ENCODE measurements at regions not wholly inside any gene's neighbourhood (a gene's known extent, or its start where the extent isn't known, plus 50 kb on each side); places are given as distances from the start of the nearest gene placed in this dataset.

DNA sequence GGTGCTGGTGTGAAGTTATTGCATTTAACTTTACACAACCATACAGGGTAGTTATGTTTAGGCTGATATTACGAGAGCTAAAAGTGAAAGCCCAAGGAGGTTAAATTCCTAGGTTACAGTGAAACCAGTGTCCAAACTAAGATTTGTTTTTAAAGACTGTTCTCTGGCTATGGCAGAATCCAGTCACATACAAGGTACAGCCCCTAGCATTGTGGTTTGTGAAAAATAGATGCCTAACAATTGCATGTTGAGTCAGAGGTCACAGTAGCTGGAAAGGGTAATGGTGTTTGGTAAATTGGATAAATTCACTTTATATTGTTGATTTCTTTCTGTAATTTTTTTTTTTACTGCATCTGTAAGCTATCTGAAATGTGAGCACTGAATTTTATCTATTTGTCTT lies 614.6 kb upstream of the TBL1XR1 start:
- Histone ChIP-seq H3K9ac (ENCODE audit: low read depth in 1 of 2, low read length in 2 of 2) (no peak overlapping the region), H3K4me1 (ENCODE audit: control insufficient read depth in 4 of 4, insufficient read depth in 4 of 4, low read length in 3 of 4) (peaks cover 0 to 10% (median 4%) of the 10 kb centered on the region in 4 donors), H3K4me3 (ENCODE audit: low read depth in 1 of 3, low read length in 3 of 3) (no peak overlapping the region), H3K9me3 (ENCODE audit: control insufficient read depth in 4 of 4, low read length in 3 of 4) (no peaks in the 10 kb centered on the region), H3K36me3 (ENCODE audit: control insufficient read depth in 4 of 4, insufficient read depth in 3 of 4, low read depth in 1 of 4, low read length in 3 of 4) (no peaks in the 10 kb centered on the region), H3K27ac (ENCODE audit: low read depth in 1 of 2, low read length in 2 of 2) (no peak overlapping the region), H3K27me3 (ENCODE audit: control insufficient read depth in 4 of 4, insufficient read depth in 4 of 4, low read length in 3 of 4) (no peaks in the 10 kb centered on the region)
- WGBS, result 95% methylated on average over 1 of the region's 1 CpG
- DNase-seq (ENCODE audit: low spot score), result no peak
- TF ChIP-seq RAD21 (IDR thresholded peaks at IDR 0.05), result no peak
- TF ChIP-seq, protein P1, sequence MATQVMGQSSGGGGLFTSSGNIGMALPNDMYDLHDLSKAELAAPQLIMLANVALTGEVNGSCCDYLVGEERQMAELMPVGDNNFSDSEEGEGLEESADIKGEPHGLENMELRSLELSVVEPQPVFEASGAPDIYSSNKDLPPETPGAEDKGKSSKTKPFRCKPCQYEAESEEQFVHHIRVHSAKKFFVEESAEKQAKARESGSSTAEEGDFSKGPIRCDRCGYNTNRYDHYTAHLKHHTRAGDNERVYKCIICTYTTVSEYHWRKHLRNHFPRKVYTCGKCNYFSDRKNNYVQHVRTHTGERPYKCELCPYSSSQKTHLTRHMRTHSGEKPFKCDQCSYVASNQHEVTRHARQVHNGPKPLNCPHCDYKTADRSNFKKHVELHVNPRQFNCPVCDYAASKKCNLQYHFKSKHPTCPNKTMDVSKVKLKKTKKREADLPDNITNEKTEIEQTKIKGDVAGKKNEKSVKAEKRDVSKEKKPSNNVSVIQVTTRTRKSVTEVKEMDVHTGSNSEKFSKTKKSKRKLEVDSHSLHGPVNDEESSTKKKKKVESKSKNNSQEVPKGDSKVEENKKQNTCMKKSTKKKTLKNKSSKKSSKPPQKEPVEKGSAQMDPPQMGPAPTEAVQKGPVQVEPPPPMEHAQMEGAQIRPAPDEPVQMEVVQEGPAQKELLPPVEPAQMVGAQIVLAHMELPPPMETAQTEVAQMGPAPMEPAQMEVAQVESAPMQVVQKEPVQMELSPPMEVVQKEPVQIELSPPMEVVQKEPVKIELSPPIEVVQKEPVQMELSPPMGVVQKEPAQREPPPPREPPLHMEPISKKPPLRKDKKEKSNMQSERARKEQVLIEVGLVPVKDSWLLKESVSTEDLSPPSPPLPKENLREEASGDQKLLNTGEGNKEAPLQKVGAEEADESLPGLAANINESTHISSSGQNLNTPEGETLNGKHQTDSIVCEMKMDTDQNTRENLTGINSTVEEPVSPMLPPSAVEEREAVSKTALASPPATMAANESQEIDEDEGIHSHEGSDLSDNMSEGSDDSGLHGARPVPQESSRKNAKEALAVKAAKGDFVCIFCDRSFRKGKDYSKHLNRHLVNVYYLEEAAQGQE (IDR thresholded peaks at IDR 0.05), result no peak
- no peak for TF ChIP-seq JUND (IDR thresholded peaks at IDR 0.05)
- no peak for TF ChIP-seq FOXA1 (IDR thresholded peaks at IDR 0.05)
- TF ChIP-seq, protein P2, sequence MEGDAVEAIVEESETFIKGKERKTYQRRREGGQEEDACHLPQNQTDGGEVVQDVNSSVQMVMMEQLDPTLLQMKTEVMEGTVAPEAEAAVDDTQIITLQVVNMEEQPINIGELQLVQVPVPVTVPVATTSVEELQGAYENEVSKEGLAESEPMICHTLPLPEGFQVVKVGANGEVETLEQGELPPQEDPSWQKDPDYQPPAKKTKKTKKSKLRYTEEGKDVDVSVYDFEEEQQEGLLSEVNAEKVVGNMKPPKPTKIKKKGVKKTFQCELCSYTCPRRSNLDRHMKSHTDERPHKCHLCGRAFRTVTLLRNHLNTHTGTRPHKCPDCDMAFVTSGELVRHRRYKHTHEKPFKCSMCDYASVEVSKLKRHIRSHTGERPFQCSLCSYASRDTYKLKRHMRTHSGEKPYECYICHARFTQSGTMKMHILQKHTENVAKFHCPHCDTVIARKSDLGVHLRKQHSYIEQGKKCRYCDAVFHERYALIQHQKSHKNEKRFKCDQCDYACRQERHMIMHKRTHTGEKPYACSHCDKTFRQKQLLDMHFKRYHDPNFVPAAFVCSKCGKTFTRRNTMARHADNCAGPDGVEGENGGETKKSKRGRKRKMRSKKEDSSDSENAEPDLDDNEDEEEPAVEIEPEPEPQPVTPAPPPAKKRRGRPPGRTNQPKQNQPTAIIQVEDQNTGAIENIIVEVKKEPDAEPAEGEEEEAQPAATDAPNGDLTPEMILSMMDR (IDR thresholded peaks at IDR 0.05; ENCODE audit: low read depth, low read length, missing input control), result no peak
- TF ChIP-seq NR2F2 (IDR thresholded peaks at IDR 0.05), result no peak
- no peak for TF ChIP-seq HNF4G (IDR thresholded peaks at IDR 0.05)
- no peak for TF ChIP-seq TAF1 (conservative IDR thresholded peaks at IDR 0.05)
- no peak for TF ChIP-seq HNF4A (conservative IDR thresholded peaks at IDR 0.05)
- no peak for TF ChIP-seq GABPA (IDR thresholded peaks at IDR 0.05 in 1 of 2, conservative IDR thresholded peaks at IDR 0.05 in 1 of 2)
- no peak for TF ChIP-seq YY1 (IDR thresholded peaks at IDR 0.05)
- no peak for TF ChIP-seq EGR1 (IDR thresholded peaks at IDR 0.05; ENCODE audit: low read depth in 2 of 2)
- no peak for TF ChIP-seq RXRA (IDR thresholded peaks at IDR 0.05)
- TF ChIP-seq, protein P3, sequence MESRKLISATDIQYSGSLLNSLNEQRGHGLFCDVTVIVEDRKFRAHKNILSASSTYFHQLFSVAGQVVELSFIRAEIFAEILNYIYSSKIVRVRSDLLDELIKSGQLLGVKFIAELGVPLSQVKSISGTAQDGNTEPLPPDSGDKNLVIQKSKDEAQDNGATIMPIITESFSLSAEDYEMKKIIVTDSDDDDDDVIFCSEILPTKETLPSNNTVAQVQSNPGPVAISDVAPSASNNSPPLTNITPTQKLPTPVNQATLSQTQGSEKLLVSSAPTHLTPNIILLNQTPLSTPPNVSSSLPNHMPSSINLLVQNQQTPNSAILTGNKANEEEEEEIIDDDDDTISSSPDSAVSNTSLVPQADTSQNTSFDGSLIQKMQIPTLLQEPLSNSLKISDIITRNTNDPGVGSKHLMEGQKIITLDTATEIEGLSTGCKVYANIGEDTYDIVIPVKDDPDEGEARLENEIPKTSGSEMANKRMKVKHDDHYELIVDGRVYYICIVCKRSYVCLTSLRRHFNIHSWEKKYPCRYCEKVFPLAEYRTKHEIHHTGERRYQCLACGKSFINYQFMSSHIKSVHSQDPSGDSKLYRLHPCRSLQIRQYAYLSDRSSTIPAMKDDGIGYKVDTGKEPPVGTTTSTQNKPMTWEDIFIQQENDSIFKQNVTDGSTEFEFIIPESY (IDR thresholded peaks at IDR 0.05), result no peak
- TF ChIP-seq FOXA2 (IDR thresholded peaks at IDR 0.05), result no peak
- TF ChIP-seq, protein P4, sequence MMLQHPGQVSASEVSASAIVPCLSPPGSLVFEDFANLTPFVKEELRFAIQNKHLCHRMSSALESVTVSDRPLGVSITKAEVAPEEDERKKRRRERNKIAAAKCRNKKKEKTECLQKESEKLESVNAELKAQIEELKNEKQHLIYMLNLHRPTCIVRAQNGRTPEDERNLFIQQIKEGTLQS (IDR thresholded peaks at IDR 0.05), result no peak
- TF ChIP-seq, protein P5, sequence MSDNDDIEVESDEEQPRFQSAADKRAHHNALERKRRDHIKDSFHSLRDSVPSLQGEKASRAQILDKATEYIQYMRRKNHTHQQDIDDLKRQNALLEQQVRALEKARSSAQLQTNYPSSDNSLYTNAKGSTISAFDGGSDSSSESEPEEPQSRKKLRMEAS (IDR thresholded peaks at IDR 0.05), result no peak

DNA sequence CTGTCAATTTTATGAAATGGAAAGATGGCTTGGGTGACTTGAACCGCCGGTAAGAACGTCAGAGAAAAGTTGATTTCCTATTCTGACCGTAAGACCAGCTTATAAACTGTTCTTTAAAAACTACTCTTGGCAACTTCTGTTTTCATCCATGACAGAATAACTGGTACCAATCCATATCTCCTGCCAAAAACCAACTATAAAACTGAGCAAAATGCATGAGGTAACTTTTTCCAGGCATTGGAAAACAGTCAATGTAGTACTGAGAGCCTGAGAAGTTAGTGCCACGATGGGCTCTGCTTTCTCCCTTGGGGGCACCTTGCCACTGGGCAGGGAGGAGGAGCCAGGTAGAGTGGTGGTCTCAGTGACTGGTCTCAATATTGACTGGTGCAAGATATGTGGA lies 615.2 kb upstream of the TBL1XR1 start:
- TF ChIP-seq, protein P3 (IDR thresholded peaks at IDR 0.05), result no peak
- TF ChIP-seq, protein P4 (IDR thresholded peaks at IDR 0.05), result no peak
- TF ChIP-seq HNF4A (conservative IDR thresholded peaks at IDR 0.05) (no peak), SP1 (IDR thresholded peaks at IDR 0.05) (no peak), TAF1 (conservative IDR thresholded peaks at IDR 0.05) (no peak), JUND (IDR thresholded peaks at IDR 0.05) (no peak), GABPA (IDR thresholded peaks at IDR 0.05 in 1 of 2, conservative IDR thresholded peaks at IDR 0.05 in 1 of 2) (no peak), FOXA2 (IDR thresholded peaks at IDR 0.05) (no peak)
- TF ChIP-seq, protein P2 (IDR thresholded peaks at IDR 0.05; ENCODE audit: low read depth, low read length, missing input control), result no peak
- WGBS, result 96% methylated on average over 5 of the region's 5 CpGs
- Histone ChIP-seq H3K4me1 (ENCODE audit: control insufficient read depth in 4 of 4, insufficient read depth in 4 of 4, low read length in 3 of 4) (peaks cover 0 to 13% (median 4%) of the 10 kb centered on the region in 4 donors), H3K4me3 (ENCODE audit: low read depth in 1 of 3, low read length in 3 of 3) (no peak overlapping the region), H3K36me3 (ENCODE audit: control insufficient read depth in 4 of 4, insufficient read depth in 3 of 4, low read depth in 1 of 4, low read length in 3 of 4) (no peaks in the 10 kb centered on the region), H3K27me3 (ENCODE audit: control insufficient read depth in 4 of 4, insufficient read depth in 4 of 4, low read length in 3 of 4) (no peaks in the 10 kb centered on the region), H3K27ac (ENCODE audit: low read depth in 1 of 2, low read length in 2 of 2) (no peak overlapping the region), H3K9ac (ENCODE audit: low read depth in 1 of 2, low read length in 2 of 2) (no peak overlapping the region), H3K9me3 (ENCODE audit: control insufficient read depth in 4 of 4, low read length in 3 of 4) (no peaks in the 10 kb centered on the region)
- no peak for DNase-seq (ENCODE audit: low spot score)
